ENCODE measurements at regions not wholly inside any gene's neighbourhood (a gene's known extent, or its start where the extent isn't known, plus 50 kb on each side); places are given as distances from the start of the nearest gene placed in this dataset.

DNA sequence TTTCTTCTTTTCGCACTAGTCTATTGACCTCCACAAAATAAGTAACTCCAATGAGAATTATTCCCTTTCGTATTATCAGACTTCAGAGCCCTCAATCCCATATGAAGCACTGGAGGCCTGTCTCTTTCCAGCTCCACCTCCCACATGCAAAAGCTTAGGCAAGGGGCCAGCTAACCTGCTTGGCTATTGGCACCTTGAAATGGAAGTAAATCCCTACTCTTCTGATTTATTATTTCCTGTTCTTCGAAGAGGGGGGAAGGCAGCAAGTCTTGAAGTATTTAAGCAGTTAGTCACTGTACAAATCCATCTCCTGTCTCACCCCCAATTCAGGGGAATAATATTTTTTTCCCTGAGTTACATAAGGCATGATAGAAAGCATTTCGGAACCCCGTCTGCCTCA, 577.8 kb downstream of the MAFB start:
- no peak for DNase-seq (ENCODE audit: insufficient read length, low spot score)
- no peak for FAIRE-seq
- TF ChIP-seq POLR2AphosphoS5 (IDR thresholded peaks at IDR 0.05; ENCODE audit: low read depth, low read length) = no peak
- no peak for TF ChIP-seq SPI1 (IDR thresholded peaks at IDR 0.05; ENCODE audit: low read depth, low read length)
- no peak for TF ChIP-seq POLR2A (IDR thresholded peaks at IDR 0.05; ENCODE audit: low read depth, low read length)
- TF ChIP-seq PAX5 (IDR thresholded peaks at IDR 0.05; ENCODE audit: insufficient read depth, low read length, severe bottlenecking) = no peak
- TF ChIP-seq POU2F2 (IDR thresholded peaks at IDR 0.05; ENCODE audit: low read depth, low read length) = no peak
- TF ChIP-seq TAF1 (IDR thresholded peaks at IDR 0.05; ENCODE audit: low read depth, low read length) = no peak

DNA sequence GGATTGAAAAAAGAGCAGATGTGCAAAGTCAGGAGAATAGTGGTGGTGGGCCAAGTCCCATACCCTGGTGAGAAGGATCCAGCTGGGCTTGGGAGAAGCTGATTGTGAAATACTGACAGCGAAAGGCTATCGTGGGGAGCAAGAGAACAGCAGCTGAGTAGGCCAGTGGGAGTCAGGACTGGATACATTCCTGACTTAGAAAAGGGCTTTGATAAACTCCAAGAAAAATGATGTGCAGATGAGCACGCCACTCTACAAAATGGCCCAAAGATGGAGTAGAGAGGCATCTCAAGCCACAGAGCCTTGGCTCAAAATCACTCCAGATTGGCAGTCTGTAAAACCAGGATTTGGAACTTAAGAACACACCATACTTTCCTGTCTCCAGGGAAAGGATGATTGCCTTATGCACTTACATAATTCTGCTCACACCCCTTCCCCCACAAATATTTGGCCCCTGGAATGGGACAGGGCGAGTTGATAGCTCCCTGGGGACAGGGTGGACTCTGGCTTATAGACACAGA, 578.7 kb downstream of the MAFB start:
- DNase-seq (ENCODE audit: insufficient read length, low spot score) = no peak
- TF ChIP-seq SPI1 (IDR thresholded peaks at IDR 0.05; ENCODE audit: low read depth, low read length) = no peak
- no peak for TF ChIP-seq POLR2A (IDR thresholded peaks at IDR 0.05; ENCODE audit: low read depth, low read length)
- TF ChIP-seq PAX5 (IDR thresholded peaks at IDR 0.05; ENCODE audit: insufficient read depth, low read length, severe bottlenecking) = no peak
- TF ChIP-seq TAF1 (IDR thresholded peaks at IDR 0.05; ENCODE audit: low read depth, low read length) = no peak
- no peak for TF ChIP-seq POLR2AphosphoS5 (IDR thresholded peaks at IDR 0.05; ENCODE audit: low read depth, low read length)
- TF ChIP-seq POU2F2 (IDR thresholded peaks at IDR 0.05; ENCODE audit: low read depth, low read length) = no peak
- FAIRE-seq = no peak

DNA sequence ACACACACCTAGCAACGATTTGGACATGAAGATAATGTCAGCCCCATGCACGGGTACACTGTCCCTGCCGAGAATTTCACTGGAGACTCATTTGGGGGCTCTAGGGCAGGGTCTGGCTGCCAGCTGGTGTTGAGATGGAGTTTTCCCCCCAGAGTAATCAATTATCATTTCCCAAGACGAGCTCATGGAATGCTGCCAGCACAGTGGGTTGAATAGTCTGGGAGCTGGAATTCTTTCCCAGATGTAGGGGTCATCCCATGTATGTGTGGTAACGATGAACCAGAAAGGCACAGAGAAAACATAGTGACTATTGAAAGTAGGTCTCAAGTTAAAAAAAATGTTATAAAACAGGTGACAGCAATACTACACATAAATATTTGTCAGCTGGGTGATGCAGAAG, 579.9 kb downstream of the MAFB start:
- TF ChIP-seq POLR2A (IDR thresholded peaks at IDR 0.05; ENCODE audit: low read depth, low read length) = no peak
- TF ChIP-seq POLR2AphosphoS5 (IDR thresholded peaks at IDR 0.05; ENCODE audit: low read depth, low read length) = no peak
- no peak for TF ChIP-seq PAX5 (IDR thresholded peaks at IDR 0.05; ENCODE audit: insufficient read depth, low read length, severe bottlenecking)
- no peak for TF ChIP-seq TAF1 (IDR thresholded peaks at IDR 0.05; ENCODE audit: low read depth, low read length)
- TF ChIP-seq POU2F2 (IDR thresholded peaks at IDR 0.05; ENCODE audit: low read depth, low read length) = no peak
- no peak for TF ChIP-seq SPI1 (IDR thresholded peaks at IDR 0.05; ENCODE audit: low read depth, low read length)
- no peak for FAIRE-seq
- no peak for DNase-seq (ENCODE audit: insufficient read length, low spot score)

DNA sequence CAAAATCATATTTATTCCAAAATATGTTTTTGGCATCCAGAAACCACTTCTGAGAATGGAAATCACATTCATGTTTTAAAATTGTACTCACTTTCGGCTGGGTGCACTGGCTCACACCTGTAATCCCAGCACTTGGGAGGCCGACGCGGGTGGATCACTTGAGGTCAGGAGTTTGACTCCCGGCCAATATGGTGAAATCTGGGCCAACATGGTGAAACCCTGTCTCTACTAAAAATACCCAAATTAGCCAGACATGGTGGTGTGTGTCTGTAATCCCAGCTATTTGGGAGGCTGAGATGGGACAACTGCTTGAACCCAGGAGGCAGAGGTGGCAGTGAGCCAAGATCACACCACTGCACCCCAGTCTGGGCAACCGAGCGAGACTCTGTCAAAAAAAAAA, 580.7 kb downstream of the MAFB start:
- TF ChIP-seq POLR2A (IDR thresholded peaks at IDR 0.05; ENCODE audit: low read depth, low read length) = no peak
- TF ChIP-seq POLR2AphosphoS5 (IDR thresholded peaks at IDR 0.05; ENCODE audit: low read depth, low read length) = no peak
- no peak for TF ChIP-seq TAF1 (IDR thresholded peaks at IDR 0.05; ENCODE audit: low read depth, low read length)
- TF ChIP-seq POU2F2 (IDR thresholded peaks at IDR 0.05; ENCODE audit: low read depth, low read length) = no peak
- no peak for TF ChIP-seq SPI1 (IDR thresholded peaks at IDR 0.05; ENCODE audit: low read depth, low read length)
- TF ChIP-seq PAX5 (IDR thresholded peaks at IDR 0.05; ENCODE audit: insufficient read depth, low read length, severe bottlenecking) = no peak

DNA sequence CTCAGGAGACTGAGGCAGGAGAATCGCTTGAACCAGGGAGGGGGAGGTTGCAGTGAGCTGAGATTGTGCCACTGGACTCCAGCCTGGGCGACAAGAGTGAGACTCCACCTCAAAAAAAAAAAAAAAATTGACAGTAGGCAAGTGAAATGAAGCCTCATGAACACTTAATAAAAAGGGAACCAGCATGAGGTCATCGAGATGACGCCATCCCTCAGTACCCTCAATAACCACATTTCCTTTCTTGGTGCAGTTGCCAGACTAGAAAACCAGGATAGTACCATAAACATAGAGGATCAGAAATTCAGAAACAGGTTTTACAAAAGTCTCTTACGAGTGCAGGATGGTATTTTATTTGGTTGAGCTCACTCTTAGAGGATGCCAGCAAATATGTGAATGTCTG, 584.1 kb downstream of the MAFB start:
- DNase-seq (ENCODE audit: insufficient read length, low spot score) (no peak), FAIRE-seq (no peak)
- no peak for TF ChIP-seq POLR2A (IDR thresholded peaks at IDR 0.05; ENCODE audit: low read depth, low read length)
- no peak for TF ChIP-seq PAX5 (IDR thresholded peaks at IDR 0.05; ENCODE audit: insufficient read depth, low read length, severe bottlenecking)
- TF ChIP-seq SPI1 (IDR thresholded peaks at IDR 0.05; ENCODE audit: low read depth, low read length) = no peak
- TF ChIP-seq TAF1 (IDR thresholded peaks at IDR 0.05; ENCODE audit: low read depth, low read length) = no peak
- no peak for TF ChIP-seq POLR2AphosphoS5 (IDR thresholded peaks at IDR 0.05; ENCODE audit: low read depth, low read length)
- TF ChIP-seq POU2F2 (IDR thresholded peaks at IDR 0.05; ENCODE audit: low read depth, low read length) = no peak

More for the DNA sequence above, 580.7 kb downstream of the MAFB start:
- no peak for DNase-seq (ENCODE audit: insufficient read length, low spot score)
- no peak for FAIRE-seq

DNA sequence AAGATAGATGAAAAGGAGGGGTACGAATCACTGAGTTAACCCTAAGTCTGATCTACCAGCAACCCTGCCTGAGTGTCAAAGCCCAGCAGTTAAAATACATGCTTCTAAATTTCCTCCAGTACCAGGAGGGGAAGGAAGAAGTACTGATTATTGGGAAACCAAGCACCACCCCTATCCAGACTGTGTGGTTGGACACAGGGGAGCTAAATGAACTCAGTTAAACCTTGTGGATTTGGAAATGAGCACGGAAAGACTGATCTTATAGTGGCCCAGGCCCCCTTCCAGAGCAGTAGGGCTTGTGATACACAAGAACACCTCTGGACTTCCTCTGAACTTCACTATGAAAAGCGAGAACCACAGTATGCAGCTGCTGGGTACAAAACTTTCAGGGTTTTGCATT, 585.6 kb downstream of the MAFB start:
- TF ChIP-seq POLR2AphosphoS5 (IDR thresholded peaks at IDR 0.05; ENCODE audit: low read depth, low read length) = no peak
- FAIRE-seq = no peak
- DNase-seq (ENCODE audit: insufficient read length, low spot score) = no peak

DNA sequence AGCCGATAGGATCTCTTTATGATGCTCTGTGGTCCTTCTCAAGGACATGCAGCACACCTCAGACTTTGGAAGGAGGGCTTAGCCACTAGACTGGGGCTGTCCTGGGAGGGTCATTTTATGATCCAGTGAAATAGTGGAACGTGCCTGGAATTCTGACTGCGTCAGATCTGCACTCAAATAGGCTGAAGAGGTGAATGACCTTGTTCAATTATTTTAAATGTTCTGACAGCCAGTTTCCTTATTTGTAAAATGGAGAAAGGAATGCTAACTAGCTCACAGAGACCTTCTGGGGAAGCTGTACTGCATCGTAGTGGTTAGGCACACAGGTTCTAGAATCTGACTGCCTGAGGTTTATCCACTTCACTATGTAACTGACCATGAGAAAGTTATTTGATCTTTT, 587.5 kb downstream of the MAFB start:
- FAIRE-seq (no peak), DNase-seq (ENCODE audit: insufficient read length, low spot score) (no peak)
- TF ChIP-seq TAF1 (IDR thresholded peaks at IDR 0.05; ENCODE audit: low read depth, low read length) (no peak), POLR2A (IDR thresholded peaks at IDR 0.05; ENCODE audit: low read depth, low read length) (no peak), POLR2AphosphoS5 (IDR thresholded peaks at IDR 0.05; ENCODE audit: low read depth, low read length) (no peak), SPI1 (IDR thresholded peaks at IDR 0.05; ENCODE audit: low read depth, low read length) (no peak), PAX5 (IDR thresholded peaks at IDR 0.05; ENCODE audit: insufficient read depth, low read length, severe bottlenecking) (no peak), POU2F2 (IDR thresholded peaks at IDR 0.05; ENCODE audit: low read depth, low read length) (no peak)

DNA sequence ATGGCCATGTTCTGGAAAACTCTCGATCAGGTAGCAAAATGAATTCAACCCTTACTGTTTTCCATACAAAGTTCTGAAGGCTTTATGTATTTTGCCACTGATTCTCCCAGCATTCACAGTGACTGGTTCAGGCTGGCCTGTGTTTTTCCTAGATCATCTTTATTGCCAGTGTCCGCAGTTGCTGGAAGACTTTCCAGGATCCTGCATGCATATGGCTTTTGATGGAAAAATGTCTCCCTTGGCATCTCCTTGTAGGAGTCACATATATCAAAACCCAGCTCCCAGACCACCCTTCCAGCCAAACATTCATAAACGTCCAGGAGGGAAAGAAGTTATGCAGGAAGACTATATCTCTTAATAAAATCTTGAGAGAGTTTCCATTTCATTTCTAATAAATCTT, 588.8 kb downstream of the MAFB start:
- TF ChIP-seq PAX5 (IDR thresholded peaks at IDR 0.05; ENCODE audit: insufficient read depth, low read length, severe bottlenecking) = no peak
- DNase-seq (ENCODE audit: insufficient read length, low spot score) (no peak), FAIRE-seq (no peak)

DNA sequence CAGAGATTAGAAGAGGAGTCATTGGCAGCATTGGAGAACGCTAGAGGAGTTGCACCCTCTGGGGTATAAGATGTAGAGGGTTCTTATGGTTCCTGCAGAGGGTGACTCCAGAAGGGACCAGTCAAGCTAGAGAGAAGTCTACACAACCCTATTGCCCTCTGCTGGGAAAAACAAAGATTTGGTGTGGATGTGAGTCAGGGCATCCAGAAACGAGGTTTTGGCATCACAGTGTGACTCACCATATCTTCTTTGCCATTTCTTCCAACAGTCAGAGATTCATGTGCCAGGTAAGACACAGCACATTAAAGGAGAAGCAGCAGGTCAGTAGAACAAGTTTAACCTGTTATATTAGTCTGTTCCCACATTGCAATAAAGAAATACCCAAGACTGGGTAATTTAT, 598.8 kb downstream of the MAFB start:
- FAIRE-seq = no peak
- no peak for DNase-seq (ENCODE audit: insufficient read length, low spot score)
- no peak for TF ChIP-seq POLR2A (IDR thresholded peaks at IDR 0.05; ENCODE audit: low read depth, low read length)
- no peak for TF ChIP-seq POLR2AphosphoS5 (IDR thresholded peaks at IDR 0.05; ENCODE audit: low read depth, low read length)
- TF ChIP-seq TAF1 (IDR thresholded peaks at IDR 0.05; ENCODE audit: low read depth, low read length) = no peak
- TF ChIP-seq POU2F2 (IDR thresholded peaks at IDR 0.05; ENCODE audit: low read depth, low read length) = no peak
- TF ChIP-seq PAX5 (IDR thresholded peaks at IDR 0.05; ENCODE audit: insufficient read depth, low read length, severe bottlenecking) = no peak
- no peak for TF ChIP-seq SPI1 (IDR thresholded peaks at IDR 0.05; ENCODE audit: low read depth, low read length)

DNA sequence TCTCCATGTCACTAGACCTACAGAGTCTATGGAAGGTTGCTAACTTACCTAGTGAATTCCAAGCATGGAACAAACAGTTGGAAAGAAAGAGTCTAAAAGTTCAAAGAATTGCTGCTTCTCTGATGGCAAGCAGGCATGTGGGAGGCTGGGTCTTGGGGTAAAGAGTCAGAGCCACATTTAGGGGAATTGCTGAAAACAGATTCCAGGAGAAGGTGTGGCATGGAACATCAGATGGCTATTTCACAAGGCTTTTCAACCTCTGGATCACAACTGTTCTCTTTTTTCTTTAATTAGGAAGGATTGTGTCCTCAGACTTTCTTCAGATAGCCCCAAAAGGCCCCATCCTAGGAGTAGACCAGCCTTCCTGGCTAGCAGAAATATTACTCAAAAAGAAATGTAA, 601.5 kb downstream of the MAFB start:
- FAIRE-seq (no peak), DNase-seq (ENCODE audit: insufficient read length, low spot score) (no peak)
- TF ChIP-seq POLR2AphosphoS5 (IDR thresholded peaks at IDR 0.05; ENCODE audit: low read depth, low read length) (no peak), SPI1 (IDR thresholded peaks at IDR 0.05; ENCODE audit: low read depth, low read length) (no peak), POLR2A (IDR thresholded peaks at IDR 0.05; ENCODE audit: low read depth, low read length) (no peak), PAX5 (IDR thresholded peaks at IDR 0.05; ENCODE audit: insufficient read depth, low read length, severe bottlenecking) (no peak), TAF1 (IDR thresholded peaks at IDR 0.05; ENCODE audit: low read depth, low read length) (no peak), POU2F2 (IDR thresholded peaks at IDR 0.05; ENCODE audit: low read depth, low read length) (no peak)

Data from GM12891 (cell line).